Endothelial cell (in vitro differentiated cells): ENCODE measurements at regions not wholly inside any gene's neighbourhood (a gene's known extent, or its start where the extent isn't known, plus 50 kb on each side); places are given as distances from the start of the nearest gene placed in this dataset.

Experiments
- DNase-seq: peaks from one replicate; pipeline ENCODE4 v3.0.0; 2021; ENCODE audit warnings: low spot score
- H3K27ac Mint-ChIP-seq: one replicate; pipeline ENCODE4 v1.8.0; 2021; ENCODE audit warnings: mixed read lengths, inconsistent platforms; ENCODE audit not compliant: unreplicated experiment
- H3K27me3 Mint-ChIP-seq: one replicate; pipeline ENCODE4 v1.8.0; 2021; ENCODE audit warnings: mild to moderate bottlenecking, moderate library complexity, mixed read lengths, inconsistent platforms; ENCODE audit not compliant: unreplicated experiment
- H3K36me3 Mint-ChIP-seq: one replicate; pipeline ENCODE4 v1.8.0; 2021; ENCODE audit warnings: mild to moderate bottlenecking, low read depth, mixed read lengths, inconsistent platforms; ENCODE audit not compliant: unreplicated experiment
- H3K4me1 Mint-ChIP-seq: one replicate; pipeline ENCODE4 v1.8.0; 2021; ENCODE audit warnings: mild to moderate bottlenecking, mixed read lengths, inconsistent platforms; ENCODE audit not compliant: unreplicated experiment
- H3K4me3 Mint-ChIP-seq: one replicate; pipeline ENCODE4 v1.8.0; 2021; ENCODE audit warnings: mild to moderate bottlenecking, mixed read lengths, inconsistent platforms; ENCODE audit not compliant: unreplicated experiment
- H3K9me3 Mint-ChIP-seq: one replicate; pipeline ENCODE4 v1.8.0; 2021; ENCODE audit warnings: mixed read lengths, inconsistent platforms; ENCODE audit not compliant: unreplicated experiment
- CTCF ChIP-seq: fragments of 200-600 bp; sonication (generic); IDR thresholded peaks from one replicate; pipeline ENCODE4 v1.5.0; 2021; ENCODE audit warnings: antibody characterized with exemption; ENCODE audit not compliant: unreplicated experiment

- TF ChIP-seq CTCF: no peak
- Mint-ChIP-seq H3K27ac (no peak overlapping the region), H3K4me3 (no peak overlapping the region), H3K27me3 (peaks cover 10% of the 10 kb centered on the region), H3K4me1 (peaks cover 7% of the 10 kb centered on the region), H3K36me3 (no peaks in the 10 kb centered on the region), H3K9me3 (no peaks in the 10 kb centered on the region)
- DNase-seq: no peak
These were observed 169.0 kb downstream of the ABHD5 start for GRCh38 chr3:43859766-43860165.

GRCh38 chr3:43861635-43862034 is 170.9 kb downstream of the ABHD5 start:
- no peak for TF ChIP-seq CTCF
- Mint-ChIP-seq H3K36me3 (no peaks in the 10 kb centered on the region), H3K4me1 (peaks cover 7% of the 10 kb centered on the region), H3K27ac (no peak overlapping the region), H3K4me3 (no peak overlapping the region), H3K9me3 (no peaks in the 10 kb centered on the region), H3K27me3 (peaks cover 8% of the 10 kb centered on the region)
- no peak for DNase-seq

GRCh38 chr3:43862470-43862869 is 171.7 kb downstream of the ABHD5 start:
- Mint-ChIP-seq H3K27me3 (peaks cover 12% of the 10 kb centered on the region), H3K9me3 (no peaks in the 10 kb centered on the region), H3K4me3 (no peak overlapping the region), H3K4me1 (peaks cover 7% of the 10 kb centered on the region), H3K36me3 (no peaks in the 10 kb centered on the region), H3K27ac (no peak overlapping the region)
- TF ChIP-seq CTCF: no peak
- no peak for DNase-seq

- Mint-ChIP-seq H3K9me3 (no peaks in the 10 kb centered on the region), H3K4me3 (no peak overlapping the region), H3K36me3 (peaks cover under 1% of the 10 kb centered on the region), H3K27me3 (peaks cover 12% of the 10 kb centered on the region), H3K27ac (no peak overlapping the region), H3K4me1 (peaks cover 7% of the 10 kb centered on the region)
- TF ChIP-seq CTCF: no peak
- DNase-seq: no peak
These were observed 172.5 kb downstream of the ABHD5 start for GRCh38 chr3:43862992-43863805.

- Mint-ChIP-seq H3K27me3 (peaks cover 13% of the 10 kb centered on the region), H3K27ac (no peak overlapping the region), H3K36me3 (peaks cover 4% of the 10 kb centered on the region), H3K9me3 (no peaks in the 10 kb centered on the region), H3K4me3 (no peak overlapping the region), H3K4me1 (peaks cover 7% of the 10 kb centered on the region)
- DNase-seq: no peak
- TF ChIP-seq CTCF: no peak
These were observed 173.5 kb downstream of the ABHD5 start for GRCh38 chr3:43863966-43864933.
